Peyer's patch (tissue), 4 donors: ENCODE measurements at regions not wholly inside any gene's neighbourhood (a gene's known extent, or its start where the extent isn't known, plus 50 kb on each side); places are given as distances from the start of the nearest gene placed in this dataset.
"Not testable (repeated sequence)": the region's sequence is repeated elsewhere in the genome, so short reads cannot be mapped to it uniquely, and the experiment has no call there.

Experiments used
- DNase-seq, 3 donors: peaks; one replicate each; pipeline ENCODE4 v3.0.0-alpha.2; 2017 to 2019
- H3K27ac ChIP-seq, 4 donors: fragments of 200-600 bp; sonication (generic); one replicate each; pipeline ENCODE4 v1.5.1; 2016 to 2019
- H3K27me3 ChIP-seq, 2 donors: fragments of 200-600 bp; sonication (generic); one replicate each; pipeline ENCODE4 v1.5.1; 2019
- H3K36me3 ChIP-seq, 3 donors: fragments of 200-600 bp; sonication (generic); one replicate each; pipeline ENCODE4 v1.5.1; 2016 to 2019
- H3K4me1 ChIP-seq, 4 donors: fragments of 200-600 bp; sonication (generic); one replicate each; pipeline ENCODE4 v1.5.1; 2016 to 2019
- H3K4me3 ChIP-seq, 4 donors: fragments of 200-600 bp; sonication (generic); 1 replicate in 3 of 4; 2 replicates in 1 of 4; pipeline ENCODE4 v1.5.1; 2016 to 2019; ENCODE audit warnings: mild to moderate bottlenecking in 1 of 4
- H3K9me3 ChIP-seq, 4 donors: fragments of 200-600 bp; sonication (generic); one replicate each; pipeline ENCODE4 v1.5.1; 2016 to 2019; ENCODE audit warnings: mild to moderate bottlenecking in 1 of 4
- POLR2A ChIP-seq, 2 donors: fragments of 450-650 bp; IDR thresholded peaks; one replicate each; pipeline ENCODE4 v1.5.1; 2017; ENCODE audit warnings: antibody characterized with exemption in 2 of 2, mild to moderate bottlenecking in 2 of 2, moderate library complexity in 2 of 2
- TF ChIP-seq, protein P1 (sequence below), 6 experiments: fragments of 450-650 bp in 4 of 6; fragments of 200-600 bp in 2 of 6; sonication (generic) in 1 of 6; IDR thresholded peaks; one replicate each; pipeline ENCODE4 v1.5.1; 2017 to 2019; ENCODE audit warnings: antibody characterized with exemption in 6 of 6, mild to moderate bottlenecking in 3 of 6, moderate library complexity in 1 of 6

DNA sequence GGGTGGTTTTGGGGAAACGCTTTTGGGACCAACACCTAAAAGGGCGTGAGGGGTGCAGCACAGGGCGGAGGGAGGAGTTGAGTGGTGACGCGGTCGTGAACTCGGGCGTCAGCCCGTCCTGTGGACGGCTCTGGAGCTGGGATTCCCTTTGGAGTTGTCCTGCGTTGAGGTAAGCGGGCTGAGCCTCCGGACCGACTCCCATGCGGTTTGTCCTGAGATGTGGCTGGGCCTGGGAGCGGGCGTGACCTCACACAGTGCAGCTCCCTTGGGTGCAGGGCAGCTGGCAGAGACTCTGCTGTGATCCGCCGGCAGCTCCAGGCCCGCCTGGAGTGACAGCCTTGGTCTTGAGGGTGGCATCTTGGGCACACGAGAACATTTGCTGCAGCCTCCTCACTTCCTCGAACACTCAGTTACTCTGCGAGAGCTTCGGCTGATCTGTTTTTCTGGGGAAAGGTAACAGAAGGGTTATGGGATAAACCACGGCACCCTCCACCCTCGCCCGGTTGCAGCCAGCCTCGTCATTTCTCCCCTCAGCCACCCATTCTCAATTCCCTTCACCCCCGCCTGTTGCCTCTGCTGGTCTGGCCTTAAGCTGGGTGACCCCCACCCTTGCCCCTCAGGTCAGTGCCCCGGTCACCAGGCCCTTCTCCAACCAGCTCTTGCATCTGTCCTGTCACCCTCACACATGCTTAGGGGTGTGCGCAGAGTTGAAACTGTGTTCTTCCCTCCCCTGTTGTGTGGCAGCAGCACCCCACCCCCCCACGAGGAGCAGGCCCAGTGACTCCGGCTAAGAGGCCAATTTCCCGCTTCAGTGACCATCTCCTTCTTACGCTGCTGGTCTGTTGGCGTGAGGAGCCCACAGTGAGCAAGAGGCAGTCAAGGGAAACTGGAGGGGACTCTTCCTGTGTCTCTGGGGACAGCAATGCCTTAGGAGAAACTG is 94.2 kb upstream of the COL5A1 start:
- H3K4me3 ChIP-seq = no peak overlapping the region
- H3K4me1 ChIP-seq = peaks cover 0 to 12% (median 0%) of the 10 kb centered on the region in 4 donors
- no peaks in the 10 kb centered on the region for H3K27me3 ChIP-seq
- H3K27ac ChIP-seq = no peak overlapping the region
- H3K36me3 ChIP-seq = no peaks in the 10 kb centered on the region
- no peaks in the 10 kb centered on the region for H3K9me3 ChIP-seq
- DNase-seq = peak in 1 of 3 donors; percentile 33
- TF ChIP-seq, protein P1, sequence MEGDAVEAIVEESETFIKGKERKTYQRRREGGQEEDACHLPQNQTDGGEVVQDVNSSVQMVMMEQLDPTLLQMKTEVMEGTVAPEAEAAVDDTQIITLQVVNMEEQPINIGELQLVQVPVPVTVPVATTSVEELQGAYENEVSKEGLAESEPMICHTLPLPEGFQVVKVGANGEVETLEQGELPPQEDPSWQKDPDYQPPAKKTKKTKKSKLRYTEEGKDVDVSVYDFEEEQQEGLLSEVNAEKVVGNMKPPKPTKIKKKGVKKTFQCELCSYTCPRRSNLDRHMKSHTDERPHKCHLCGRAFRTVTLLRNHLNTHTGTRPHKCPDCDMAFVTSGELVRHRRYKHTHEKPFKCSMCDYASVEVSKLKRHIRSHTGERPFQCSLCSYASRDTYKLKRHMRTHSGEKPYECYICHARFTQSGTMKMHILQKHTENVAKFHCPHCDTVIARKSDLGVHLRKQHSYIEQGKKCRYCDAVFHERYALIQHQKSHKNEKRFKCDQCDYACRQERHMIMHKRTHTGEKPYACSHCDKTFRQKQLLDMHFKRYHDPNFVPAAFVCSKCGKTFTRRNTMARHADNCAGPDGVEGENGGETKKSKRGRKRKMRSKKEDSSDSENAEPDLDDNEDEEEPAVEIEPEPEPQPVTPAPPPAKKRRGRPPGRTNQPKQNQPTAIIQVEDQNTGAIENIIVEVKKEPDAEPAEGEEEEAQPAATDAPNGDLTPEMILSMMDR (IDR thresholded peaks at IDR 0.05) = no peak
- TF ChIP-seq POLR2A (IDR thresholded peaks at IDR 0.05) = no peak

DNA sequence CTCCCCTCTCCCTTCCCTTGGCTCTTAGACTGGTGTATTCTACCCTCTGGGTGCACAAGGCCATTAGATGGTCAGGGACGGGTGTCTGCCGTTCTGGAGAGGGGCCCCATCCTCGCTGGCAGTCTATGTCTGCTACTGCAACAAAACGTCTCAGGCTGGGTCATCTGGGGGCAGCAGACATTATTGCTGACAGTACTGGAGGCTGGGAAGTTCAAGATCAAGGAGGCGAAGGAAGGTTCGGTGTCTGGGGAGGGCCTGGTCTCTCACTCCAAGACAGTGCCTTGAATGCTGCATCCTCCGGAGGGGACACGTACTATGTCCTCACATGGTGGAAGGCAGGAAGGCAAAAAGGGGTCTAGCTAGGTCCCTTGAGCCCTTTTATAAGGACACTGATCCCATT is 93.4 kb upstream of the COL5A1 start:
- no peaks in the 10 kb centered on the region for H3K27me3 ChIP-seq
- H3K9me3 ChIP-seq = no peaks in the 10 kb centered on the region
- no peak overlapping the region for H3K4me3 ChIP-seq
- H3K36me3 ChIP-seq = no peaks in the 10 kb centered on the region
- no peak for DNase-seq
- TF ChIP-seq, protein P1 (IDR thresholded peaks at IDR 0.05) = no peak
- TF ChIP-seq POLR2A (IDR thresholded peaks at IDR 0.05) = no peak
- H3K27ac ChIP-seq = no peak overlapping the region
- H3K4me1 ChIP-seq = peaks cover 0 to 15% (median 0%) of the 10 kb centered on the region in 4 donors

DNA sequence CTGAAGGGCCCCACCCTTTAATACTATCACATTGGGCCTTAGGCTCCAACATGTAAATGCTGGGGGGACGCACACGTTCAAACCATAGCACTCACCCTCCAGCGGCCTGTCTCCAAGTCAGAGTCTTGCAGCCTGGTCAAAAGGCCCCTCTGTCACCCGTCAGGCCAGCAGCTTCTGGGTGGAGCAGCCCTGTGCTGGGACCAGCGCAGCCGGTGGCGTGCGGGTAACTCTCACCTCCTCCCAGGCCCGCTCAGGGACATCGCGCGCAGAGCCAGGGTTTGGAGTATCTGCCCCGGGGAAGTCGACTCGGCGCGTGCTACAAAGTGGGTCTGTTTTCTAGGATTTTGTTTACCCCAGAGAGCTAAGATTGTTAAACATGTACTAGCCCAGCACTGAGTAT is 93.0 kb upstream of the COL5A1 start:
- H3K36me3 ChIP-seq = no peaks in the 10 kb centered on the region
- no peaks in the 10 kb centered on the region for H3K27me3 ChIP-seq
- no peaks in the 10 kb centered on the region for H3K9me3 ChIP-seq
- H3K4me1 ChIP-seq = peaks cover 0 to 15% (median 0%) of the 10 kb centered on the region in 4 donors
- DNase-seq = peak in 1 of 3 donors; percentile 25
- H3K27ac ChIP-seq = no peak overlapping the region
- TF ChIP-seq, protein P1 (IDR thresholded peaks at IDR 0.05) = no peak
- TF ChIP-seq POLR2A (IDR thresholded peaks at IDR 0.05) = no peak
- no peak overlapping the region for H3K4me3 ChIP-seq

DNA sequence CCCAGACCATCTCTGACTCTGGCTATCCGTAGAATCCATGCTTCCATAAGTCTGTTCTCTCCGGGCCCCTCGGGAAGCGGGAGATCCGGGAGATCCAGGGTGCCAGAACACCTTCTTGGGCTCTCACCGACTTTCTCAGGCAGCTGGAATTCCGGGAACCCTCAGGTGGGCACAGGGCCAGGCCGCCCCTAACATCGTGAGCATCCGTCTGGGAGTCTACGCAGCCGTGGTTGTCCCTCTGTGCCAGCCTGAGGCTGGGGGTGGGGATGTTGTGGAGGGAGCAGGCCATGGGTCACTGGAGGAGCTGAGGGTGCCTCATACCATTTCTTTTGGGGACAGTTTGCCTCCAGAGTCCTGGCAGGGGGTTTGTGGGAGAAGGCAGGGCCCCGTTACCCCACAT is 92.3 kb upstream of the COL5A1 start:
- peaks cover 0 to 15% (median 0%) of the 10 kb centered on the region in 4 donors for H3K4me1 ChIP-seq
- H3K4me3 ChIP-seq = no peak overlapping the region
- H3K27me3 ChIP-seq = no peaks in the 10 kb centered on the region
- TF ChIP-seq POLR2A (IDR thresholded peaks at IDR 0.05) = no peak
- TF ChIP-seq, protein P1 (IDR thresholded peaks at IDR 0.05) = no peak
- no peaks in the 10 kb centered on the region for H3K36me3 ChIP-seq
- peak in 1 of 3 donors; percentile 30 for DNase-seq
- H3K27ac ChIP-seq = no peak overlapping the region
- no peaks in the 10 kb centered on the region for H3K9me3 ChIP-seq

DNA sequence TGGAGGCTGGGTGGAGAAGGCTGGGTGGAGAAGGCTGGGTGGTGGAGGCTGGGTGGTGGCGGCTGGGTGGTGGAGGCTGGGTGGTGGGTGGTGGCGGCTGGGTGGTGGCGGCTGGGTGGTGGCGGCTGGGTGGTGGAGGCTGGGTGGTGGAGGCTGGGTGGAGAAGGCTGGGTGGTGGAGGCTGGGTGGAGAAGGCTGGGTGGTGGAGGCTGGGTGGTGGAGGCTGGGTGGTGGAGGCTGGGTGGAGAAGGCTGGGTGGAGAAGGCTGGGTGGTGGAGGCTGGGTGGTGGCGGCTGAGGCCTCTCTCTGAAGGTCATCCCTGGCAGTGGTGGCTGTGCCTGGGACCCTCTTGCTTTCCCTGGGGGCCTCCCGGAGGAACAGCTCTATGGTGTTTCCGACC is 91.5 kb upstream of the COL5A1 start:
- peaks cover 0 to 15% (median 0%) of the 10 kb centered on the region in 4 donors for H3K4me1 ChIP-seq
- DNase-seq, H3K36me3 ChIP-seq, H3K9me3 ChIP-seq, H3K4me3 ChIP-seq, H3K27ac ChIP-seq, H3K27me3 ChIP-seq: not testable (repeated sequence)

DNA sequence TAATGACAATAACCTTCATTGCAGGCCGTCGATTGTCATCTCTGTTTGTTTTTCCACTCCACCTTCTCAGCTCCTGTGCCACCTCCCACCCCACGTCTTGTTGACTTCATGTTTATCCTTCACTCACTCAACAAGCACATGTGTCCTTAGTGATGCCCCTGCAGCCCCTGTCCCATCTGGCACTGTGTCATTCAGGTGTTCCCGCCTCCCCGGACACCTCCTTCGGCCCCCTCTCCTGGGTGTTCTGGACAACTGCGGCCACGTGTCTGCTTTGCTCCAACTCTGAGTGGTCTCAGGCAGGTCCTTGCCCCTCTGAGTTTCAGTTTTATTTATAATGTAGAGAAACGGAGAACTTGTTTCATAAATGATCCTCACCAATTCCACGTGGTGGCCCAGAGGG is 91.0 kb upstream of the COL5A1 start:
- no peak for TF ChIP-seq POLR2A (IDR thresholded peaks at IDR 0.05)
- TF ChIP-seq, protein P1 (IDR thresholded peaks at IDR 0.05) = no peak
- Histone ChIP-seq H3K4me3 (no peak overlapping the region), H3K9me3 (no peaks in the 10 kb centered on the region), H3K4me1 (peaks cover 0 to 15% (median 0%) of the 10 kb centered on the region in 4 donors), H3K27ac (no peak overlapping the region), H3K27me3 (no peaks in the 10 kb centered on the region), H3K36me3 (no peaks in the 10 kb centered on the region)
- DNase-seq = no peak
